Central memory CD4-positive, alpha-beta T cell (primary cell): ENCODE measurements at regions not wholly inside any gene's neighbourhood (a gene's known extent, or its start where the extent isn't known, plus 50 kb on each side); places are given as distances from the start of the nearest gene placed in this dataset.
"Not testable (repeated sequence)": the region's sequence is repeated elsewhere in the genome, so short reads cannot be mapped to it uniquely, and the experiment has no call there.

Experiments
- DNase-seq: peaks from one replicate; pipeline ENCODE4 v3.0.0; 2022

GRCh38 chr5:158601118-158601517 is 498.6 kb downstream of the EBF1 start:
- no peak for DNase-seq

GRCh38 chr5:158600679-158601078 is 499.0 kb downstream of the EBF1 start:
- no peak for DNase-seq

GRCh38 chr5:158599157-158599556 is 500.6 kb downstream of the EBF1 start:
- DNase-seq = no peak

- DNase-seq = no peak
These were observed 505.0 kb downstream of the EBF1 start for GRCh38 chr5:158594595-158595242.

- no peak for DNase-seq
These were observed 505.8 kb downstream of the EBF1 start for GRCh38 chr5:158593925-158594324.

- DNase-seq = no peak
These were observed 508.3 kb downstream of the EBF1 start for GRCh38 chr5:158591301-158591863.

GRCh38 chr5:158590746-158591300 is 508.9 kb downstream of the EBF1 start:
- DNase-seq = no peak

- DNase-seq = no peak
These were observed 509.8 kb downstream of the EBF1 start for GRCh38 chr5:158589939-158590338.

GRCh38 chr5:158588617-158589016 is 511.1 kb downstream of the EBF1 start:
- DNase-seq = no peak

GRCh38 chr5:158586054-158586453 is 513.7 kb downstream of the EBF1 start:
- DNase-seq = no peak

GRCh38 chr5:158582669-158583068 is 517.0 kb downstream of the EBF1 start:
- DNase-seq = not testable (repeated sequence)

GRCh38 chr5:158573829-158574228 is 525.9 kb downstream of the EBF1 start:
- no peak for DNase-seq

GRCh38 chr5:158570502-158570901 is 529.2 kb downstream of the EBF1 start:
- no peak for DNase-seq

- DNase-seq = no peak
These were observed 530.2 kb downstream of the EBF1 start for GRCh38 chr5:158569534-158569933.

- DNase-seq = no peak
These were observed 534.5 kb downstream of the EBF1 start for GRCh38 chr5:158565017-158565789.

- DNase-seq = no peak
These were observed 535.8 kb downstream of the EBF1 start for GRCh38 chr5:158563760-158564390.

GRCh38 chr5:158561562-158562190 is 538.0 kb downstream of the EBF1 start:
- no peak for DNase-seq

- no peak for DNase-seq
These were observed 539.5 kb downstream of the EBF1 start for GRCh38 chr5:158560170-158560569.

- no peak for DNase-seq
These were observed 540.1 kb downstream of the EBF1 start for GRCh38 chr5:158559643-158560042.

- DNase-seq = no peak
These were observed 540.6 kb downstream of the EBF1 start for GRCh38 chr5:158559066-158559465.

GRCh38 chr5:158553962-158554336 is 545.8 kb downstream of the EBF1 start:
- DNase-seq = no peak

- DNase-seq = no peak
These were observed 546.3 kb downstream of the EBF1 start for GRCh38 chr5:158553195-158553961.
